ENCODE measurements at regions not wholly inside any gene's neighbourhood (a gene's known extent, or its start where the extent isn't known, plus 50 kb on each side); places are given as distances from the start of the nearest gene placed in this dataset.
A peak's percentile ranks its signal among the peaks of the same experiment; 100 is the strongest.

GRCh38 chr14:21940887-21941856 lies 267.6 kb upstream of the OR4E1 start:
- H3K9ac ChIP-seq (ENCODE audit: control insufficient read depth, extremely low read depth, insufficient read depth, low read length), result no peak overlapping the region
- no peaks in the 10 kb centered on the region for H3K4me1 ChIP-seq (ENCODE audit: control insufficient read depth, extremely low read depth, insufficient read depth, low read length)
- dilution Hi-C loops (cut with MboI; ENCODE audit: extremely low pct_ligation_motif_present, low sequenced_read_pairs), result no loop called here
- no peak overlapping the region for H3K4me2 ChIP-seq (ENCODE audit: control insufficient read depth, extremely low read depth, insufficient read depth, low read depth, low read length)
- TF ChIP-seq EZH2 (IDR thresholded peaks at IDR 0.05; ENCODE audit: low read length) (no peak), CTCF (optimal IDR thresholded peaks at IDR 0.05 in 1 of 3, IDR thresholded peaks at IDR 0.05 in 1 of 3, conservative IDR thresholded peaks at IDR 0.05 in 1 of 3; ENCODE audit: extremely low read depth in 1 of 3, insufficient read depth in 2 of 3, low read length in 3 of 3) (peak; percentile 50 to 69 (median 61))
- no peak overlapping the region for H3K4me3 ChIP-seq (ENCODE audit: control insufficient read depth in 2 of 3, extremely low read depth in 1 of 3, insufficient read depth in 2 of 3, low read depth in 1 of 3, low read length in 3 of 3)
- no peak overlapping the region for H3K27ac ChIP-seq (ENCODE audit: control insufficient read depth, insufficient read depth, low read length)
- H3K36me3 ChIP-seq (ENCODE audit: control insufficient read depth in 2 of 2, extremely low read depth in 1 of 2, insufficient read depth in 2 of 2, low read length in 2 of 2), result no peaks in the 10 kb centered on the region
- no peak for FAIRE-seq
- DNase-seq (ENCODE audit: low read depth, low spot score), result no peak
- H2AFZ ChIP-seq (ENCODE audit: control insufficient read depth, low read length), result no peak overlapping the region
- H3K9me3 ChIP-seq (ENCODE audit: control insufficient read depth, low read depth, low read length), result no peaks in the 10 kb centered on the region
- H3K9me1 ChIP-seq (ENCODE audit: control insufficient read depth, extremely low read depth, insufficient read depth, low read length), result no peaks in the 10 kb centered on the region
- no peaks in the 10 kb centered on the region for H4K20me1 ChIP-seq (ENCODE audit: control insufficient read depth, extremely low read depth, insufficient read depth, low read length)
- no peaks in the 10 kb centered on the region for H3K79me2 ChIP-seq (ENCODE audit: control insufficient read depth, insufficient read depth, low read length)
- no peaks in the 10 kb centered on the region for H3K27me3 ChIP-seq (ENCODE audit: control insufficient read depth, extremely low read depth, insufficient read depth, low read length)

GRCh38 chr14:21939836-21940235 lies 266.2 kb upstream of the OR4E1 start:
- TF ChIP-seq EZH2 (IDR thresholded peaks at IDR 0.05; ENCODE audit: low read length), result no peak
- no peak for TF ChIP-seq CTCF (optimal IDR thresholded peaks at IDR 0.05 in 1 of 3, IDR thresholded peaks at IDR 0.05 in 1 of 3, conservative IDR thresholded peaks at IDR 0.05 in 1 of 3; ENCODE audit: extremely low read depth in 1 of 3, insufficient read depth in 2 of 3, low read length in 3 of 3)
- H3K9ac ChIP-seq (ENCODE audit: control insufficient read depth, extremely low read depth, insufficient read depth, low read length), result no peak overlapping the region
- no peaks in the 10 kb centered on the region for H4K20me1 ChIP-seq (ENCODE audit: control insufficient read depth, extremely low read depth, insufficient read depth, low read length)
- no peak overlapping the region for H3K4me3 ChIP-seq (ENCODE audit: control insufficient read depth in 2 of 3, extremely low read depth in 1 of 3, insufficient read depth in 2 of 3, low read depth in 1 of 3, low read length in 3 of 3)
- no peak overlapping the region for H3K4me2 ChIP-seq (ENCODE audit: control insufficient read depth, extremely low read depth, insufficient read depth, low read depth, low read length)
- DNase-seq (ENCODE audit: low read depth, low spot score) (no peak), FAIRE-seq (no peak)
- H3K27me3 ChIP-seq (ENCODE audit: control insufficient read depth, extremely low read depth, insufficient read depth, low read length), result no peaks in the 10 kb centered on the region
- H2AFZ ChIP-seq (ENCODE audit: control insufficient read depth, low read length), result no peak overlapping the region
- H3K27ac ChIP-seq (ENCODE audit: control insufficient read depth, insufficient read depth, low read length), result no peak overlapping the region
- dilution Hi-C loops (cut with MboI; ENCODE audit: extremely low pct_ligation_motif_present, low sequenced_read_pairs), result no loop called here
- H3K9me1 ChIP-seq (ENCODE audit: control insufficient read depth, extremely low read depth, insufficient read depth, low read length), result no peaks in the 10 kb centered on the region
- no peaks in the 10 kb centered on the region for H3K4me1 ChIP-seq (ENCODE audit: control insufficient read depth, extremely low read depth, insufficient read depth, low read length)
- H3K9me3 ChIP-seq (ENCODE audit: control insufficient read depth, low read depth, low read length), result no peaks in the 10 kb centered on the region
- no peaks in the 10 kb centered on the region for H3K36me3 ChIP-seq (ENCODE audit: control insufficient read depth in 2 of 2, extremely low read depth in 1 of 2, insufficient read depth in 2 of 2, low read length in 2 of 2)
- no peaks in the 10 kb centered on the region for H3K79me2 ChIP-seq (ENCODE audit: control insufficient read depth, insufficient read depth, low read length)
